ENCODE measurements at regions not wholly inside any gene's neighbourhood (a gene's known extent, or its start where the extent isn't known, plus 50 kb on each side); places are given as distances from the start of the nearest gene placed in this dataset.

- Histone ChIP-seq H3K4me1 (ENCODE audit: control insufficient read depth, extremely low read depth, insufficient read depth, low read length) (no peaks in the 10 kb centered on the region), H3K4me3 (ENCODE audit: control insufficient read depth in 2 of 3, extremely low read depth in 1 of 3, insufficient read depth in 2 of 3, low read depth in 1 of 3, low read length in 3 of 3) (no peak overlapping the region), H3K4me2 (ENCODE audit: control insufficient read depth, extremely low read depth, insufficient read depth, low read depth, low read length) (no peak overlapping the region), H3K36me3 (ENCODE audit: control insufficient read depth in 2 of 2, extremely low read depth in 1 of 2, insufficient read depth in 2 of 2, low read length in 2 of 2) (no peaks in the 10 kb centered on the region), H3K9me3 (ENCODE audit: control insufficient read depth, low read depth, low read length) (no peaks in the 10 kb centered on the region), H2AFZ (ENCODE audit: control insufficient read depth, low read length) (no peak overlapping the region), H3K9me1 (ENCODE audit: control insufficient read depth, extremely low read depth, insufficient read depth, low read length) (no peaks in the 10 kb centered on the region), H4K20me1 (ENCODE audit: control insufficient read depth, extremely low read depth, insufficient read depth, low read length) (no peaks in the 10 kb centered on the region), H3K79me2 (ENCODE audit: control insufficient read depth, insufficient read depth, low read length) (no peaks in the 10 kb centered on the region), H3K9ac (ENCODE audit: control insufficient read depth, extremely low read depth, insufficient read depth, low read length) (no peak overlapping the region), H3K27ac (ENCODE audit: control insufficient read depth, insufficient read depth, low read length) (no peak overlapping the region), H3K27me3 (ENCODE audit: control insufficient read depth, extremely low read depth, insufficient read depth, low read length) (peaks cover 4% of the 10 kb centered on the region)
- dilution Hi-C loops (cut with MboI; ENCODE audit: extremely low pct_ligation_motif_present, low sequenced_read_pairs): loop anchor here (25.0 kb wide), 1 partner anchor 165 kb away; no protein-coding TSS in a partner anchor
- no peak for FAIRE-seq
- DNase-seq (ENCODE audit: low read depth, low spot score): no peak
- TF ChIP-seq EZH2 (IDR thresholded peaks at IDR 0.05; ENCODE audit: low read length): no peak
- TF ChIP-seq CTCF (optimal IDR thresholded peaks at IDR 0.05 in 1 of 3, IDR thresholded peaks at IDR 0.05 in 1 of 3, conservative IDR thresholded peaks at IDR 0.05 in 1 of 3; ENCODE audit: extremely low read depth in 1 of 3, insufficient read depth in 2 of 3, low read length in 3 of 3): no peak
These were observed 144.3 kb upstream of the SYN3 start for GRCh38 chr22:33202455-33202854.

- Histone ChIP-seq H3K4me2 (ENCODE audit: control insufficient read depth, extremely low read depth, insufficient read depth, low read depth, low read length) (no peak overlapping the region), H3K9ac (ENCODE audit: control insufficient read depth, extremely low read depth, insufficient read depth, low read length) (no peak overlapping the region), H3K4me3 (ENCODE audit: control insufficient read depth in 2 of 3, extremely low read depth in 1 of 3, insufficient read depth in 2 of 3, low read depth in 1 of 3, low read length in 3 of 3) (no peak overlapping the region), H4K20me1 (ENCODE audit: control insufficient read depth, extremely low read depth, insufficient read depth, low read length) (no peaks in the 10 kb centered on the region), H3K4me1 (ENCODE audit: control insufficient read depth, extremely low read depth, insufficient read depth, low read length) (no peaks in the 10 kb centered on the region), H3K27ac (ENCODE audit: control insufficient read depth, insufficient read depth, low read length) (no peak overlapping the region), H3K9me1 (ENCODE audit: control insufficient read depth, extremely low read depth, insufficient read depth, low read length) (no peaks in the 10 kb centered on the region), H2AFZ (ENCODE audit: control insufficient read depth, low read length) (no peak overlapping the region), H3K36me3 (ENCODE audit: control insufficient read depth in 2 of 2, extremely low read depth in 1 of 2, insufficient read depth in 2 of 2, low read length in 2 of 2) (no peaks in the 10 kb centered on the region), H3K27me3 (ENCODE audit: control insufficient read depth, extremely low read depth, insufficient read depth, low read length) (no peaks in the 10 kb centered on the region), H3K9me3 (ENCODE audit: control insufficient read depth, low read depth, low read length) (no peaks in the 10 kb centered on the region), H3K79me2 (ENCODE audit: control insufficient read depth, insufficient read depth, low read length) (no peaks in the 10 kb centered on the region)
- FAIRE-seq (no peak), DNase-seq (ENCODE audit: low read depth, low spot score) (no peak)
- dilution Hi-C loops (cut with MboI; ENCODE audit: extremely low pct_ligation_motif_present, low sequenced_read_pairs): no loop called here
- TF ChIP-seq CTCF (optimal IDR thresholded peaks at IDR 0.05 in 1 of 3, IDR thresholded peaks at IDR 0.05 in 1 of 3, conservative IDR thresholded peaks at IDR 0.05 in 1 of 3; ENCODE audit: extremely low read depth in 1 of 3, insufficient read depth in 2 of 3, low read length in 3 of 3) (no peak), EZH2 (IDR thresholded peaks at IDR 0.05; ENCODE audit: low read length) (no peak)
These were observed 136.4 kb upstream of the SYN3 start for GRCh38 chr22:33194529-33195077.

Data from keratinocyte (primary cell).